ENCODE measurements at regions not wholly inside any gene's neighbourhood (a gene's known extent, or its start where the extent isn't known, plus 50 kb on each side); places are given as distances from the start of the nearest gene placed in this dataset.

GRCh38 chr1:98502937-98503336 lies 158.6 kb upstream of the SNX7 start (continued):
- TF ChIP-seq ZBTB33 (IDR thresholded peaks at IDR 0.05; ENCODE audit: borderline replicate concordance, low read depth) (no peak), TCF12 (IDR thresholded peaks at IDR 0.05) (no peak), CHD2 (IDR thresholded peaks at IDR 0.05; ENCODE audit: low read length, partially characterized antibody) (no peak), RCOR1 (IDR thresholded peaks at IDR 0.05; ENCODE audit: low read length) (no peak), USF1 (IDR thresholded peaks at IDR 0.05; ENCODE audit: borderline replicate concordance, low read depth) (no peak), CTCF (IDR thresholded peaks at IDR 0.05) (no peak), MXI1 (IDR thresholded peaks at IDR 0.05; ENCODE audit: low read depth, low read length) (no peak), TAF1 (IDR thresholded peaks at IDR 0.05; ENCODE audit: borderline replicate concordance, low read depth, low read length) (no peak), JUND (IDR thresholded peaks at IDR 0.05) (no peak)

- Histone ChIP-seq H3K9me2 (0 out of 2 replicates have a peak, but pooled peaks cover 2% of the 10 kb centered on the region), H3K79me2 (ENCODE audit: insufficient read depth) (no peaks in the 10 kb centered on the region), H3K4me2 (no peak overlapping the region), H3K9ac (no peak overlapping the region), H3K4me3 (ENCODE audit: low read depth in 2 of 2, low read length in 1 of 2) (no peak overlapping the region), H3K27me3 (ENCODE audit: insufficient read depth) (no peaks in the 10 kb centered on the region), H3K36me3 (replicated peaks in 1 of 2; ENCODE audit: control insufficient read depth in 1 of 2, insufficient read depth in 2 of 2, low read length in 1 of 2) (no peaks in the 10 kb centered on the region), H4K20me1 (ENCODE audit: insufficient read depth) (no peaks in the 10 kb centered on the region), H2AFZ (ENCODE audit: low read depth) (no peak overlapping the region), H3K9me3 (no peaks in the 10 kb centered on the region), H3K4me1 (ENCODE audit: control insufficient read depth in 1 of 2, insufficient read depth in 2 of 2, low read depth in 1 of 2, low read length in 1 of 2) (no peaks in the 10 kb centered on the region), H3K27ac (ENCODE audit: low read depth in 2 of 2, low read length in 1 of 2) (no peak overlapping the region), H3F3A (replicated peaks; ENCODE audit: insufficient read depth) (no peaks in the 10 kb centered on the region)
- ChIA-PET CTCF (no interaction called here), POLR2A (no interaction called here)
- no peak for DNase-seq
- TF ChIP-seq ELF1 (IDR thresholded peaks at IDR 0.05), result no peak
- no peak for TF ChIP-seq MAX (IDR thresholded peaks at IDR 0.05; ENCODE audit: low read depth)
- TF ChIP-seq RAD21 (IDR thresholded peaks at IDR 0.05; ENCODE audit: low read length), result no peak
- no peak for TF ChIP-seq NRF1 (IDR thresholded peaks at IDR 0.05; ENCODE audit: low read depth, low read length)
- no peak for TF ChIP-seq FOSL2 (IDR thresholded peaks at IDR 0.05; ENCODE audit: borderline replicate concordance, low read depth)
- TF ChIP-seq RCOR1 (IDR thresholded peaks at IDR 0.05; ENCODE audit: low read length), result no peak
- TF ChIP-seq SIN3A (IDR thresholded peaks at IDR 0.05; ENCODE audit: borderline replicate concordance, low read depth, low read length), result no peak
- TF ChIP-seq JUND (IDR thresholded peaks at IDR 0.05), result no peak
- no peak for TF ChIP-seq MXI1 (IDR thresholded peaks at IDR 0.05; ENCODE audit: low read depth, low read length)
- TF ChIP-seq CHD2 (IDR thresholded peaks at IDR 0.05; ENCODE audit: low read length, partially characterized antibody), result no peak
- no peak for TF ChIP-seq FOXM1 (IDR thresholded peaks at IDR 0.05; ENCODE audit: low read depth)
- TF ChIP-seq TEAD4 (IDR thresholded peaks at IDR 0.05; ENCODE audit: borderline replicate concordance, insufficient read depth), result no peak
- WGBS (ENCODE audit: low lambda C conversion rate), result 27% methylated on average over 2 of the region's 2 CpGs
Observed at GRCh38 chr1:98500324-98500723, 161.2 kb upstream of the SNX7 start.
